HG03442 (cell line): ENCODE measurements at regions not wholly inside any gene's neighbourhood (a gene's known extent, or its start where the extent isn't known, plus 50 kb on each side); places are given as distances from the start of the nearest gene placed in this dataset.

Source experiments
- ATAC-seq: cut with Tn5 transposase; IDR thresholded peaks from one replicate; pipeline ENCODE4 v1.9.1; 2021; ENCODE audit warnings: mild to moderate bottlenecking, moderate library complexity; ENCODE audit not compliant: unreplicated experiment

- no peak for ATAC-seq
Measured at GRCh38 chr7:115106316-115106715, 184.4 kb downstream of the MDFIC start.

DNA sequence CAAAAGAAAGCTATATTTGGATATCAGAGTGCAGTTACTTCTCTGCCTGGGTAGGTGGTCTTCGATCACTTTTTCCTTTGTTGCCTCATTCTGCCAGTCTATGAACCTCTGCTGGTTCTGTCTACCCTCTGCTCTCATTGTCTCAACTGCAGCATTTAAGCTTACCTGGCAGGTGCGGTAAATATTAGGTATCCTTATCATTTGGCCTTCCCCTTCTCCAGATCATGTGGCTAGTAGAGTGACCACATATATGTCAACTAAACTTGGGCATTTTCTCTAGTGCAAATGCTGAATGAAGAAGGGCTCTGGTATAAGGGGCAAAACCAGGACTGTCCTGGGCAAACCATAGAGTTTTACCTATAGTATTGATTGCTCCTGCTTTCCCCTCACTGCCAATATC is 180.8 kb downstream of the MDFIC start:
- ATAC-seq, result no peak

GRCh38 chr7:115101199-115101598 is 179.3 kb downstream of the MDFIC start:
- ATAC-seq, result no peak

DNA sequence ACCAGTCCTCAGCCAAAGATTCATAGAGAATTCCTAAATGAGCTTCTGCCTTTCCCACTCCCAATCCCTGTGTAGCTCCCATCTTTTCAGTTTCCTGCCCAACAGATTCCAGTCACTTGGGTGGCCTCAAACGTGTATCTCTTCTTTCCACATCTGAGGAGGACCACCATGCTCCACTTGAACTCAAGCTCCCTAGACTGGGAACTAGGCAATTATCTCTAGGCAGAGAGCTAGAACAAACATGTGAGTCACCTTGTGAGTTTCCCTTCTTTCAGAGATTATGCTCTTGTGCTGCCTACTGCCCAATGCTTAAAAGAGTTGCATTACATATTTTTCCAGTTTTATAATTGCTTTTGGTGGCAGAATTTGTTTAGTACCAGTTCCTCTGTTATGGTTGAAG is 178.0 kb downstream of the MDFIC start:
- no peak for ATAC-seq

- no peak for ATAC-seq
Measured at GRCh38 chr7:115097175-115097671, 175.3 kb downstream of the MDFIC start.

DNA sequence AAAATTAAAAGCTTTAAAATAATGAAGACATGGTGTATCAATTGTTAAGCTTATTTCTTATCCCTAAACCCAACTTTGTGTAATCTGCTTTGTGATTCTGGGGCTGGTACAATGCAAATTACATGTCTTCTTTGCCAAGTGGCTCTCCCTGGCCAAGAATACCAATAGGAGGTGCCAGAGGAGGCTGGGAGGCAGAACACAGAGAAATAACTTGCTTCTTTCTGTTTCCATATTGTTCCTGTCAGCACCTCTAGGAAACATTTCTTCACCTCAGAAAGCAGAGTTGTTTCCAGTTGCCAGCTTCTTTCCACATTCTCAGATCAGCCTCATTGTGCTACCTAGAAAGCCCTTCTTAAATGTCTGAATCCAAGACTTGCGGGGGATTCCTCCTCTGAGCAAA is 174.4 kb downstream of the MDFIC start:
- no peak for ATAC-seq

GRCh38 chr7:115094163-115094562 is 172.3 kb downstream of the MDFIC start:
- no peak for ATAC-seq

DNA sequence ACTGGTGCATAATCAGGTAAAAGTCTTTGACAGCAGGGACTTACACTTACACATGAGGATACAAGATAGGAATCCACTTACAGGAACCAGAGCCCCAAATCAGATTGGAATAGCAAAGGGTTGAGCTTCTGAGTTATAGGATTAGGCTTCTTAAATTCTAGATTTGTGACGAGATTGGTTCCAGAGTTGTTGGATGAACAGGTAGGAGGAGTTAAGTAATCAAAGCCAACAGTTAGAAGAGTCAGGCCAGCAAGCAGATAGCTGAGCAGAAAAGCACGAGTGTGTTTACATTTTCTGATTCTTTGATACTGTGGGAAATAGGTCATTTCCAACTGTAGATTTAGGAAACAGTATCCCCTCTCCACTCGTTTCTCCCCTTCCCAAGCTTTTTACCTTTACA is 167.0 kb downstream of the MDFIC start:
- no peak for ATAC-seq

- ATAC-seq, result no peak
Measured at GRCh38 chr7:115087437-115087836, 165.5 kb downstream of the MDFIC start.

DNA sequence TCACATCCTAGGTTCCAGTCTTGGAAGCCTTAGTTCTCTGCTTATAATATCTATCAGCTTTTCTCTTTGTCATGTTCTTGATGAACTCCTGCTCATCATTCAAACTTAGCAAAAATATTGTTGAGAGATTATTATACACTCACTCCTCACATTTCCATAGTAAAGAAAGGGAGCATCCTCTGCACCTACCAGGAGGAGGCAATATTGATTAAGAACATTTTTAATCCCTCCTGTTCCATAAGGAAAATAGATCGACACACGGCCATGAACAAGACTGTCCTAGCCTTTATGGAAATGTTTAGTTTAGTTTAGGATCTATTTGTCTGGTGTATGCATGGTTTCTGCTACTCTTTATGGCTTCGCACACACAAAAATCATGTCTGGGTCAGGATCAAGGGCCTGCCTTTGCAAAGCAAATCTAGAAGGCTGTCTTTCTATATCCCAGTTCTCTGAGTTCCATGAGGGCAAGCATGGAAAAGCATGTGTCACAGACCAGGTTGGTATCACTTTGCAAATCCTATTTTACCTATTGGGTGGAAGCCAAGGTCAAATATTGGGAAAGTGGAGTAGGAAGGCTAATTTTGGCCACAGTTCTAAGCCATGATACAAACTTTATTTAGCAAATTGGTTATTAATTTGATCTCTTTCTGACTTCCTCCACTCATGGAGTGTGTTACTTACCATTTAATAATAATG is 164.4 kb downstream of the MDFIC start:
- no peak for ATAC-seq

GRCh38 chr7:115085421-115085820 is 163.5 kb downstream of the MDFIC start:
- no peak for ATAC-seq

DNA sequence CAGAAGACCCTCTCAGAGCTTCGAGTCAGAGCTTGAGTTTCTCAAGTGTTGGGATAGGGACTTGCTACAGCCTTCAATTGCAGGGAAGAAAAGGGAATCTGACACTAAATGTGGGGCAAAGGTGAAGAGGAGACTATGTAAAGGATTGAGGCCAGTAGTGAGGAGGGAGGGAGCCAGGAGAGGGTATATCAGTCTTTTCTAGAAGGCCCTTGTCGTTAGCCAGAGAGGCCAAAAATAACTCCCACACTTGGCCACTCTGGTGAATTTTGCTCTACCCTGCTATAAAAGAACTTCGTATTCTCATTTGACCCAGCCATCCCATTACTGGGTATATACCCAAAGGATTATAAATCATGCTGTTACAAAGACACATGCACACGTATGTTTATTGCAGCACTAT is 162.0 kb downstream of the MDFIC start:
- ATAC-seq, result no peak

DNA sequence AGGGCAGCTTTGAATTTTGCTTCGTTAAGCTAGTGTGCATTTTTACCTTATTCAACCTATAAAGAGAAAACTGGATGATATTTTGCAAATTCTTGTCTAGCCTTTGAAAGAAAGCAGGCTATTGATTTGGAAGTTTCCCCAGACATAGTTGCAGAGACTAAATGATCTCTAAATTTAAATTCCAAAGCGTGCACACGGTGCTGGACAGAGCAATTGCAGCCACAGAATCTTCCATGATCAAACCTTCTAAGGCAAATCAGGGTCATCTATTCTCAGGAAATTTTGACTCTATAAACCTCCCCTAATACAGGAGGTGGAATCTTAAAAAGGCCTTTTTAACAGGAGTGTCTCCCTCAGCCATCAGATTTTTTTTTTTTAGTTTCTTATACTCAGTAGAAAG is 159.9 kb downstream of the MDFIC start:
- ATAC-seq, result no peak

GRCh38 chr7:115078851-115079250 is 157.0 kb downstream of the MDFIC start:
- no peak for ATAC-seq

- no peak for ATAC-seq
Measured at GRCh38 chr7:115078386-115078785, 156.5 kb downstream of the MDFIC start.

- no peak for ATAC-seq
Measured at GRCh38 chr7:115070311-115070710, 148.4 kb downstream of the MDFIC start.
